Erythroblast (primary cell): ENCODE measurements at regions not wholly inside any gene's neighbourhood (a gene's known extent, or its start where the extent isn't known, plus 50 kb on each side); places are given as distances from the start of the nearest gene placed in this dataset.
"Not testable (repeated sequence)": the region's sequence is repeated elsewhere in the genome, so short reads cannot be mapped to it uniquely, and the experiment has no call there.

Experiments used
- DNase-seq, 2 experiments: peaks; one replicate each; lab custom pipeline; 2025; lab: John Stamatoyannopoulos, UW
- GATA1 ChIP-seq: IDR thresholded peaks from 2 replicates; pipeline ENCODE4 v1.6.1; 2011; ENCODE audit warnings: low read depth, mild to moderate bottlenecking, control low read depth, low read length, moderate library complexity
- POLR2A ChIP-seq: IDR thresholded peaks from 2 replicates; pipeline ENCODE4 v1.6.1; 2011; ENCODE audit warnings: mild to moderate bottlenecking, low read length

GRCh38 chr21:14751602-14752344 lies 205.7 kb upstream of the SAMSN1 start:
- DNase-seq: no peak
- no peak for TF ChIP-seq GATA1
- no peak for TF ChIP-seq POLR2A

DNA sequence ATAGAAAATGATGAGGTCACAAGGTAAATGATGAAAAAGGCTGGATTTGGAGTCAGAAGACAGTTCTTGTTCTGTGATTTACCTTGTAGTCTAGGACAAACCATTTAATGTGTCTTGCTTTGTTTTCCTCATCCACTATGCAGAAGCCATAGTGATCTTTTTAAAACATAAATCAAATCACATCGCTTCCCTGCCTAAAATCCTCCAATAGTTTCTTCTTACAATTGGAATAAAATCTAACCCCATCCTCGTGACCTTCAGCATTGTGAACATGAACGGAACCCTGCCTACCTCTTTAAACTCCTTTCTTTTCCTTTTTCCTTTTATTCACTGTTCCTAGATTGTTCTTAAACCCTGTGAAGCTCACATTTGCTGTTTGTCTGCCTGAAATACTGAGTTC lies 204.9 kb upstream of the SAMSN1 start:
- DNase-seq: no peak
- TF ChIP-seq POLR2A (no peak), GATA1 (no peak)

GRCh38 chr21:14750041-14750440 lies 203.9 kb upstream of the SAMSN1 start:
- TF ChIP-seq GATA1 (no peak), POLR2A (no peak)
- DNase-seq: no peak

DNA sequence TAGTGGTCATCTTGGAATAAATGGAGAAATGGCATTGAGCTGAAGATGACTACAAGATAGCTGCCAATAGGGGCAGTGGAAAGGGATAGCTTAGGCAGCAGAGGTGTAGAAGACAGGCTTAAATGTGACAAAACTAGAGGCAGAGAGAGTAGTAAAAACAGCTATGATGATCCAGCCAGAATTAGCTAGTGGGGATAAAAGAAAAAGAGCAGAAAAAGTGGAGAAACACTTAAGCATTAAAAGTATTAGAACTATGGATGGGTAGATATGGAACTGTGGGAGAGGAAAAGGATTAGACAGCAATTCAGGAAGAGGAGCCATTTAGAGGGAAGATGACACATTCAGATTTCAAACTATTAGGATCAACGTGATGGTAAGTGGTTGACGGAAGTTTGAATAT lies 202.5 kb upstream of the SAMSN1 start:
- DNase-seq: no peak
- no peak for TF ChIP-seq GATA1
- TF ChIP-seq POLR2A: no peak

GRCh38 chr21:14744368-14744767 lies 198.3 kb upstream of the SAMSN1 start:
- TF ChIP-seq GATA1: no peak
- TF ChIP-seq POLR2A: no peak
- DNase-seq: no peak

DNA sequence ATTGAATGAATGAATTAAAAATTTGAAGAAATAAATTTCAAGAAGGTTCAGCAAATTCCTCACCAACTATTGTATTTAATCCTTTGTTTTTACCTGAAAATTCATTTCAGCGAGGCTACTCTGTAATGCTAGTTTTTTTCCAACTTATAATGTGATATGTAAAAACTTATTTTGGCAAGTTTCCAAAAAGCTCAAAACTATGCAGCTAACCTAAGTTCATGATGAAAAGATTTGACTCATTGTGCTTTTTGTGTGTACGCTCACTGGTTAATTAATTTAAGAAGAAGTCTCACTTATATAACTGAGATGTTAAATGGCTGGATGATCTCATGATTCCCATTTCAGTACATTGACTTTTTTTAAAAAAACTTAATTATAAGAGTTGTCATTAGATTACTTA lies 196.0 kb upstream of the SAMSN1 start:
- DNase-seq: no peak
- TF ChIP-seq GATA1: no peak
- TF ChIP-seq POLR2A: no peak

DNA sequence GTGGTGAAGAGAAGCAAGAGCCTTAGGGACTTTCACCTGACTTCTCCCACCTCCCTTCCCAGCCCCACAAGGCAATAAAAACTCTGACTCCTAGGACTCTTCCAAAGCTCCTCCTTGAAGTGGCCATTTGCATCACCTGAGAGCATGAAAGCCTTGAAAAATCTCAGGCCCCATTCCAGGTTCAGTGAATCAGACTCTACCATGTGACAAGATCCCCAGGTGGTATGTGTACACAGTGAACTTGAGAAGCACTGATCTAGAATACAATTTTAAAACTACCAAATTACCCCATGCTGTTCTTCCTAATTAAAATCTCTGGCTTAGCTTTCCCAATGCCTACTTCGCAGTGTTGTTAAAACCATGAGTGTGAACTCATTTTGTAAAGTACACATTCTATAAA lies 195.1 kb upstream of the SAMSN1 start:
- TF ChIP-seq POLR2A: no peak
- no peak for TF ChIP-seq GATA1
- DNase-seq: no peak

GRCh38 chr21:14740692-14741091 lies 194.6 kb upstream of the SAMSN1 start:
- DNase-seq: no peak
- no peak for TF ChIP-seq GATA1
- TF ChIP-seq POLR2A: no peak

DNA sequence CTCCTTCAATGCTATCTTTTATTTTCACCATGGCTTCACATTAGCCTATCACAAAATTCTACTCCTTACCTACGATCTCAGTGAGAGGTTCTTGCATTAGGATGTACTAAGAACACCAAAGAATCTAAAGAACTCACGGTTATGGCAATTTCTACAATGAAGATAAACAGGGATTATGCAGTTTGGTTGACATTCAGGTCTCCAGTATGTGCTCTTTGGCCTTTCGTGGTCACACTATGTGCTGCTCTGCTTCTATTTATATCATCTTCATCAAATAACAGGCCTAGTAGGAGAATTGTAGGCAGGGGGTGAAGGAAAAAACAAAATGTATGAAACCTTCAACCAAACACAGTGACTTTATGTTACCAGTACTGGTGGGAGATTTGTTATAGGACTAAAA lies 194.0 kb upstream of the SAMSN1 start:
- TF ChIP-seq POLR2A (no peak), GATA1 (no peak)
- DNase-seq: no peak

DNA sequence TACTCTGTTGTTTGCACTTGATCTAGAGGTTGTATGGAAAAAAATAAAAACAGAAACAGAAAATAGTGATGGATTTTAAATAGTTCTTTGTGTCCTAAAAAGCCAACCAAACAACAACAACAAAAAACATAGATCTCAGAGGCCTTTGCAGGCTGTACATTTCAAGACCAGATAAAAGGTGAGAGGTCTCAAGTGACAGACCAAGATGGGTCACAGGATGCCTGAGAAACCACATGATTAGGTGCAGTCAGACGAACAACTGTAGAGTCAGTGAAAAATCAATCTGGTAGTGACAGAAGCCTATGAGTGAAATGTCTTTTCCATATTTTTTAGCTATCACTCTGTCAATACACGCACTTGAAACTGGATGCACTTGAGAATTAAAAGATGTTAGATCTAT lies 193.5 kb upstream of the SAMSN1 start:
- no peak for DNase-seq
- TF ChIP-seq POLR2A: no peak
- no peak for TF ChIP-seq GATA1

GRCh38 chr21:14738576-14738975 lies 192.5 kb upstream of the SAMSN1 start:
- not testable (repeated sequence) for DNase-seq

GRCh38 chr21:14737922-14738321 lies 191.8 kb upstream of the SAMSN1 start:
- DNase-seq: peak; percentile 79 to 81
- no peak for TF ChIP-seq GATA1
- TF ChIP-seq POLR2A: no peak

GRCh38 chr21:14737284-14737691 lies 191.2 kb upstream of the SAMSN1 start:
- DNase-seq: peak; percentile 59 to 75
- TF ChIP-seq POLR2A: no peak
- TF ChIP-seq GATA1: no peak

DNA sequence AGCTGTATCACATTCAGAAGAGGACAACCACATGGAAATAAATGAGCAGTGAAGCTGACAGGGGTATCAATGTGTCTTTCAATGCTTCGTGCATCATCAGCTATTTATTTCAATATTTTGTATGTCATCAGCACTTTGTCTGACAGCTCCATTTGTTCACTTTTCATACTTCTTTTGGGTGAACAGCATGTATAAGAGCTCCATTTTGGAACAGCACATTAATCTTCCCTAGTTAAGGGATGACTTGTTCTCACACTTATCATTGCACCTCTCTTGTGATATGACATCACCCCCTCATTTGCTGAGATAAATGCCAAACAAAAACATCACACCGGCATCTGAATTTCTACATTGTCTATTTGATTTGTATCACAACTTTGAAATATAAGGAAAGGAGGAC lies 190.6 kb upstream of the SAMSN1 start:
- TF ChIP-seq POLR2A (no peak), GATA1 (no peak)
- peak; percentile 13 to 21 for DNase-seq

DNA sequence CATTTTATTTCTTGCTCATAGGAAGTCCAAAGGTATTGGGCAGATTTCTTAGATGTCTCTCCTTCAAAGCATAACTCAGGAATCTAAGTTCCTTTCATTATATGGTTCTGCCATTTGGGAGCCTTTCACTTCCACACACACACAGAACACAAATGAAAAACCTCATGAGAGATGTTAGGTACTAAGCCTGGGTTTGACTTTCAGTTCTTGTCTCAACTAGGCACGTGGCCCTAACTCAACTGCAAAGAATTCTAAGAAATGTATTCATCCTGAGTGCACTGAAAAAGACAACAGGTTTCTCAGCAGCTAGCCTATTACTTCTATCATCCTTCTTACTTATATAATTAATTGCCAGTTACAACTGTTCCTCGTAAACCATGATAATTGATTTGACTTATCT lies 190.0 kb upstream of the SAMSN1 start:
- no peak for TF ChIP-seq GATA1
- no peak for TF ChIP-seq POLR2A
- DNase-seq: no peak
